ENCODE measurements at regions not wholly inside any gene's neighbourhood (a gene's known extent, or its start where the extent isn't known, plus 50 kb on each side); places are given as distances from the start of the nearest gene placed in this dataset.
A peak's percentile ranks its signal among the peaks of the same experiment; 100 is the strongest.

GRCh38 chr9:109880276-109881169 is 100.5 kb downstream of the PALM2AKAP2 start:
- no peak overlapping the region for H3K27ac ChIP-seq
- TF ChIP-seq ZFX (IDR thresholded peaks at IDR 0.05) = no peak
- TF ChIP-seq, protein P1, sequence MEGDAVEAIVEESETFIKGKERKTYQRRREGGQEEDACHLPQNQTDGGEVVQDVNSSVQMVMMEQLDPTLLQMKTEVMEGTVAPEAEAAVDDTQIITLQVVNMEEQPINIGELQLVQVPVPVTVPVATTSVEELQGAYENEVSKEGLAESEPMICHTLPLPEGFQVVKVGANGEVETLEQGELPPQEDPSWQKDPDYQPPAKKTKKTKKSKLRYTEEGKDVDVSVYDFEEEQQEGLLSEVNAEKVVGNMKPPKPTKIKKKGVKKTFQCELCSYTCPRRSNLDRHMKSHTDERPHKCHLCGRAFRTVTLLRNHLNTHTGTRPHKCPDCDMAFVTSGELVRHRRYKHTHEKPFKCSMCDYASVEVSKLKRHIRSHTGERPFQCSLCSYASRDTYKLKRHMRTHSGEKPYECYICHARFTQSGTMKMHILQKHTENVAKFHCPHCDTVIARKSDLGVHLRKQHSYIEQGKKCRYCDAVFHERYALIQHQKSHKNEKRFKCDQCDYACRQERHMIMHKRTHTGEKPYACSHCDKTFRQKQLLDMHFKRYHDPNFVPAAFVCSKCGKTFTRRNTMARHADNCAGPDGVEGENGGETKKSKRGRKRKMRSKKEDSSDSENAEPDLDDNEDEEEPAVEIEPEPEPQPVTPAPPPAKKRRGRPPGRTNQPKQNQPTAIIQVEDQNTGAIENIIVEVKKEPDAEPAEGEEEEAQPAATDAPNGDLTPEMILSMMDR (conservative IDR thresholded peaks at IDR 0.05) = peak; percentile 66

- TF ChIP-seq ZFX (IDR thresholded peaks at IDR 0.05) = no peak
- TF ChIP-seq, protein P1 (conservative IDR thresholded peaks at IDR 0.05) = no peak
- H3K27ac ChIP-seq = no peak overlapping the region
Observed at GRCh38 chr9:109883623-109884022, 103.6 kb downstream of the PALM2AKAP2 start.

- H3K27ac ChIP-seq = no peak overlapping the region
- TF ChIP-seq, protein P1 (conservative IDR thresholded peaks at IDR 0.05) = no peak
- no peak for TF ChIP-seq ZFX (IDR thresholded peaks at IDR 0.05)
Observed at GRCh38 chr9:109886041-109886440, 106.0 kb downstream of the PALM2AKAP2 start.

GRCh38 chr9:109886617-109887016 is 106.6 kb downstream of the PALM2AKAP2 start:
- TF ChIP-seq, protein P1 (conservative IDR thresholded peaks at IDR 0.05) = no peak
- no peak for TF ChIP-seq ZFX (IDR thresholded peaks at IDR 0.05)
- H3K27ac ChIP-seq = no peak overlapping the region

GRCh38 chr9:109887079-109887478 is 107.1 kb downstream of the PALM2AKAP2 start:
- H3K27ac ChIP-seq = no peak overlapping the region
- no peak for TF ChIP-seq ZFX (IDR thresholded peaks at IDR 0.05)
- TF ChIP-seq, protein P1 (conservative IDR thresholded peaks at IDR 0.05) = no peak

DNA sequence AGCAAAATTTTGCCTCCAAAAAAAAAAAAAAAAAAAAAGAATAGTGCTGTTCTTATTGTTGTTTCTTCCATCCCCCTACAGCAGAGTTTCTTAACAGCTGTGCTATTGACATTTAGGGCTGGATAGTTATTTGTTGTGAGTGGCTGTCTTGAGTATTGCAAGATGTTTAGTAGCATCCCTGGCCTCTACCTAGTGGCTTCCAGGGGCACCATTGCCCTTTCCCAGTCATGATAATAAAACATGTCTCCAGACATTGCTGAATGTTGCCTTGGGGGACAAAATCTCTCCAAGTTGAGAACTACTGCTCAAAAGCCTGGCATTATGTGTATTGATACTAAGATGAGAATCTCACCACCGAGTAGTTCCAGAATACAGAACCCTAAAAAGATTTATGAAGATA is 108.7 kb downstream of the PALM2AKAP2 start:
- no peak for TF ChIP-seq ZFX (IDR thresholded peaks at IDR 0.05)
- TF ChIP-seq, protein P1 (conservative IDR thresholded peaks at IDR 0.05) = no peak
- peak overlapping the region; percentile 38; the same call in 1 of the 2 replicates for H3K27ac ChIP-seq

- TF ChIP-seq ZFX (IDR thresholded peaks at IDR 0.05) = no peak
- TF ChIP-seq, protein P1 (conservative IDR thresholded peaks at IDR 0.05) = no peak
Observed at GRCh38 chr9:109889456-109889855, 109.5 kb downstream of the PALM2AKAP2 start.

More at GRCh38 chr9:109889456-109889855, 109.5 kb downstream of the PALM2AKAP2 start:
- no peak overlapping the region for H3K27ac ChIP-seq
